ENCODE measurements at regions not wholly inside any gene's neighbourhood (a gene's known extent, or its start where the extent isn't known, plus 50 kb on each side); places are given as distances from the start of the nearest gene placed in this dataset.

- Histone ChIP-seq H3K9me3 (no peaks in the 10 kb centered on the region), H3K4me3 (ENCODE audit: low read depth, low read length) (no peak overlapping the region), H3K36me3 (no peaks in the 10 kb centered on the region), H3K27me3 (no peaks in the 10 kb centered on the region), H3K4me1 (no peaks in the 10 kb centered on the region)
- no peak for TF ChIP-seq CTCF (IDR thresholded peaks at IDR 0.05; ENCODE audit: low read depth, low read length)
- no peak for DNase-seq
These were observed 279.0 kb upstream of the RTL1 start for GRCh38 chr14:101182476-101182875.

- Histone ChIP-seq H3K27me3 (no peaks in the 10 kb centered on the region), H3K36me3 (no peaks in the 10 kb centered on the region), H3K9me3 (no peaks in the 10 kb centered on the region), H3K4me3 (ENCODE audit: low read depth, low read length) (no peak overlapping the region), H3K4me1 (no peaks in the 10 kb centered on the region)
- TF ChIP-seq CTCF (IDR thresholded peaks at IDR 0.05; ENCODE audit: low read depth, low read length) = peak; percentile 44
- peak; percentile 44 for DNase-seq
These were observed 280.0 kb upstream of the RTL1 start for GRCh38 chr14:101183376-101184103.

GRCh38 chr14:101184104-101184455 is 280.6 kb upstream of the RTL1 start:
- H3K9me3 ChIP-seq = no peaks in the 10 kb centered on the region
- DNase-seq = no peak
- no peak for TF ChIP-seq CTCF (IDR thresholded peaks at IDR 0.05; ENCODE audit: low read depth, low read length)
- no peaks in the 10 kb centered on the region for H3K36me3 ChIP-seq
- no peak overlapping the region for H3K4me3 ChIP-seq (ENCODE audit: low read depth, low read length)
- H3K27me3 ChIP-seq = no peaks in the 10 kb centered on the region
- H3K4me1 ChIP-seq = no peaks in the 10 kb centered on the region

- no peak for TF ChIP-seq CTCF (IDR thresholded peaks at IDR 0.05; ENCODE audit: low read depth, low read length)
- Histone ChIP-seq H3K36me3 (no peaks in the 10 kb centered on the region), H3K4me3 (ENCODE audit: low read depth, low read length) (no peak overlapping the region), H3K9me3 (no peaks in the 10 kb centered on the region), H3K4me1 (no peaks in the 10 kb centered on the region), H3K27me3 (no peaks in the 10 kb centered on the region)
- DNase-seq = no peak
These were observed 281.1 kb upstream of the RTL1 start for GRCh38 chr14:101184572-101184971.

GRCh38 chr14:101185073-101185835 is 281.7 kb upstream of the RTL1 start:
- H3K9me3 ChIP-seq = no peaks in the 10 kb centered on the region
- no peaks in the 10 kb centered on the region for H3K4me1 ChIP-seq
- DNase-seq = no peak
- no peak for TF ChIP-seq CTCF (IDR thresholded peaks at IDR 0.05; ENCODE audit: low read depth, low read length)
- no peaks in the 10 kb centered on the region for H3K36me3 ChIP-seq
- H3K27me3 ChIP-seq = no peaks in the 10 kb centered on the region
- no peak overlapping the region for H3K4me3 ChIP-seq (ENCODE audit: low read depth, low read length)

GRCh38 chr14:101185946-101186345 is 282.4 kb upstream of the RTL1 start:
- no peak for TF ChIP-seq CTCF (IDR thresholded peaks at IDR 0.05; ENCODE audit: low read depth, low read length)
- H3K4me1 ChIP-seq = no peaks in the 10 kb centered on the region
- DNase-seq = no peak
- no peaks in the 10 kb centered on the region for H3K27me3 ChIP-seq
- no peak overlapping the region for H3K4me3 ChIP-seq (ENCODE audit: low read depth, low read length)
- H3K9me3 ChIP-seq = no peaks in the 10 kb centered on the region
- H3K36me3 ChIP-seq = no peaks in the 10 kb centered on the region

Measured in BE2C (cell line).